HEK293 (cell line): ENCODE measurements at regions not wholly inside any gene's neighbourhood (a gene's known extent, or its start where the extent isn't known, plus 50 kb on each side); places are given as distances from the start of the nearest gene placed in this dataset.

Experiments
- CTCF ChIP-seq: fragments of 450-650 bp; formaldehyde crosslinking; IDR thresholded peaks from 2 replicates; pipeline ENCODE4 v1.5.1; 2016; ENCODE audit warnings: missing biosample characterization, missing genetic modification characterization
- ELK4 ChIP-seq: IDR thresholded peaks from 2 replicates; pipeline ENCODE4 v1.6.1; 2011; ENCODE audit warnings: mild to moderate bottlenecking, low read depth, low read length, borderline replicate concordance
- REST ChIP-seq: fragments of 450-650 bp; formaldehyde crosslinking; IDR thresholded peaks from 2 replicates; pipeline ENCODE4 v1.5.1; 2016; ENCODE audit warnings: missing biosample characterization, missing genetic modification characterization
- SETDB1 ChIP-seq: IDR thresholded peaks from one replicate; pipeline ENCODE4 v1.6.1; 2017; ENCODE audit warnings: mild to moderate bottlenecking, low read length, moderate library complexity, mixed read lengths; ENCODE audit not compliant: insufficient read length
- YY1 ChIP-seq: fragments of 450-650 bp; formaldehyde crosslinking; IDR thresholded peaks from 2 replicates; pipeline ENCODE4 v1.5.1; 2018; ENCODE audit warnings: missing biosample characterization, missing genetic modification characterization
- ZFP69B ChIP-seq: fragments of 450-650 bp; formaldehyde crosslinking; IDR thresholded peaks from 2 replicates; pipeline ENCODE4 v1.5.1; 2016; ENCODE audit warnings: missing biosample characterization, missing genetic modification characterization
- ZNF202 ChIP-seq: fragments of 450-650 bp; formaldehyde crosslinking; IDR thresholded peaks from 2 replicates; pipeline ENCODE4 v1.5.1; 2016; ENCODE audit warnings: missing biosample characterization, missing genetic modification characterization, borderline replicate concordance
- ZNF274 ChIP-seq, 2 experiments: fragments of 200-500 bp in 1 of 2; fragments of 450-650 bp in 1 of 2; sonication (Bioruptor generic) in 1 of 2; formaldehyde crosslinking in 1 of 2; IDR thresholded peaks; 2 replicates each; pipeline versions ENCODE4 v1.5.1 to v1.6.1; 2014 to 2016; ENCODE audit warnings: borderline replicate concordance in 1 of 2, inconsistent platforms in 1 of 2, low read length in 1 of 2, missing biosample characterization in 1 of 2, missing genetic modification characterization in 1 of 2
- ZNF580 ChIP-seq: fragments of 450-650 bp; formaldehyde crosslinking; IDR thresholded peaks from 2 replicates; pipeline ENCODE4 v1.5.1; 2016; ENCODE audit warnings: missing biosample characterization, missing genetic modification characterization

GRCh38 chr18:38879871-38880270 lies 1314.3 kb upstream of the CELF4 start:
- no peak for TF ChIP-seq CTCF
- TF ChIP-seq ZFP69B (tag by site-specific recombination) = no peak
- TF ChIP-seq ZNF202 (tag by site-specific recombination) = no peak
- no peak for TF ChIP-seq SETDB1
- TF ChIP-seq ELK4 = no peak
- TF ChIP-seq ZNF274 (IDR thresholded peaks at IDR 0.05; ENCODE audit: low read length) = no peak
- no peak for TF ChIP-seq ZNF274 (tag by site-specific recombination; IDR thresholded peaks at IDR 0.05; ENCODE audit: borderline replicate concordance)
- TF ChIP-seq YY1 (tag by site-specific recombination) = no peak
- no peak for TF ChIP-seq ZNF580 (tag by site-specific recombination)
- no peak for TF ChIP-seq REST (tag by site-specific recombination)
